Epidermal melanocyte (primary cell): ENCODE measurements at regions not wholly inside any gene's neighbourhood (a gene's known extent, or its start where the extent isn't known, plus 50 kb on each side); places are given as distances from the start of the nearest gene placed in this dataset.

ENCODE experiments used
- DNase-seq: peaks from one replicate; pipeline ENCODE4 v3.0.0; 2011; ENCODE audit warnings: low spot score; ENCODE audit not compliant: insufficient read length

- no peak for DNase-seq
Measured at GRCh38 chr14:22163051-22163450, 426.0 kb downstream of the DAD1 start.

GRCh38 chr14:22159957-22160356, 429.1 kb downstream of the DAD1 start:
- no peak for DNase-seq

GRCh38 chr14:22159099-22159498, 429.9 kb downstream of the DAD1 start:
- no peak for DNase-seq

- DNase-seq: no peak
Measured at GRCh38 chr14:22158560-22158959, 430.5 kb downstream of the DAD1 start.

GRCh38 chr14:22155571-22155970, 433.5 kb downstream of the DAD1 start:
- no peak for DNase-seq

- DNase-seq: no peak
Measured at GRCh38 chr14:22152903-22153302, 436.1 kb downstream of the DAD1 start.

GRCh38 chr14:22152161-22152870, 436.7 kb downstream of the DAD1 start:
- DNase-seq: no peak

- no peak for DNase-seq
Measured at GRCh38 chr14:22151121-22151520, 437.9 kb downstream of the DAD1 start.

- DNase-seq: no peak
Measured at GRCh38 chr14:22149058-22149457, 440.0 kb downstream of the DAD1 start.

GRCh38 chr14:22147716-22148115, 441.3 kb downstream of the DAD1 start:
- DNase-seq: no peak

GRCh38 chr14:22143363-22143762, 445.7 kb downstream of the DAD1 start:
- no peak for DNase-seq

GRCh38 chr14:22140633-22141032, 448.4 kb downstream of the DAD1 start:
- no peak for DNase-seq

GRCh38 chr14:22131749-22132476, 457.1 kb downstream of the DAD1 start:
- DNase-seq: no peak

GRCh38 chr14:22124073-22124613, 450.5 kb upstream of the OR4E1 start:
- no peak for DNase-seq

- no peak for DNase-seq
Measured at GRCh38 chr14:22122829-22123560, 449.4 kb upstream of the OR4E1 start.

- DNase-seq: no peak
Measured at GRCh38 chr14:22122227-22122818, 448.7 kb upstream of the OR4E1 start.

GRCh38 chr14:22118899-22119477, 445.4 kb upstream of the OR4E1 start:
- DNase-seq: no peak

- no peak for DNase-seq
Measured at GRCh38 chr14:22113401-22113800, 439.8 kb upstream of the OR4E1 start.

- DNase-seq: no peak
Measured at GRCh38 chr14:22112004-22112403, 438.4 kb upstream of the OR4E1 start.

GRCh38 chr14:22107753-22108152, 434.1 kb upstream of the OR4E1 start:
- no peak for DNase-seq
